ENCODE measurements at regions not wholly inside any gene's neighbourhood (a gene's known extent, or its start where the extent isn't known, plus 50 kb on each side); places are given as distances from the start of the nearest gene placed in this dataset.

- TF ChIP-seq TEAD3 (CRISPR knock-in tag; optimal IDR thresholded peaks at IDR 0.05; ENCODE audit: borderline replicate concordance) (peak; percentile 74), ZNF232 (CRISPR knock-in tag; IDR thresholded peaks at IDR 0.05; ENCODE audit: borderline replicate concordance) (peak; percentile 28; the same call in 1 of the 2 replicates), ZFP36 (IDR thresholded peaks at IDR 0.05; ENCODE audit: borderline replicate concordance, low read depth, low read length, partially characterized antibody) (no peak), TBX3 (IDR thresholded peaks at IDR 0.05; ENCODE audit: borderline replicate concordance) (no peak), FOXK1 (CRISPR knock-in tag; IDR thresholded peaks at IDR 0.05; ENCODE audit: borderline replicate concordance, low read depth) (no peak), KDM5A (IDR thresholded peaks at IDR 0.05; ENCODE audit: borderline replicate concordance, low read length) (no peak), TFAP4 (IDR thresholded peaks at IDR 0.05; ENCODE audit: borderline replicate concordance, low read depth) (no peak; the same call in 1 of the 2 replicates), MXI1 (IDR thresholded peaks at IDR 0.05; ENCODE audit: borderline replicate concordance, low read depth, low read length) (peak; percentile 35; the same call in 1 of the 3 replicates), DNMT1 (CRISPR knock-in tag; IDR thresholded peaks at IDR 0.05) (0 out of 2 replicates have a peak, but pooled peaks have one; percentile 13), PAF1 (CRISPR knock-in tag; IDR thresholded peaks at IDR 0.05) (no peak), SUZ12 (IDR thresholded peaks at IDR 0.05; ENCODE audit: low read depth, low read length) (no peak), PRMT3 (CRISPR knock-in tag; IDR thresholded peaks at IDR 0.05; ENCODE audit: borderline replicate concordance, low read depth) (no peak), ZNF784 (CRISPR knock-in tag; IDR thresholded peaks at IDR 0.05; ENCODE audit: borderline replicate concordance) (peak; percentile 71; the same call in 1 of the 2 replicates), AHDC1 (CRISPR knock-in tag; IDR thresholded peaks at IDR 0.05; ENCODE audit: borderline replicate concordance) (no peak; the same call in 1 of the 2 replicates), ZNF253 (CRISPR knock-in tag; IDR thresholded peaks at IDR 0.05; ENCODE audit: borderline replicate concordance) (no peak), ZNF580 (CRISPR knock-in tag; IDR thresholded peaks at IDR 0.05; ENCODE audit: borderline replicate concordance, low read depth) (peak; percentile 30; the same call in 1 of the 2 replicates), ZNF513 (CRISPR knock-in tag; conservative IDR thresholded peaks at IDR 0.05) (no peak), ZNF644 (CRISPR knock-in tag; IDR thresholded peaks at IDR 0.05; ENCODE audit: low read depth) (no peak), ZNF879 (CRISPR knock-in tag; IDR thresholded peaks at IDR 0.05) (0 out of 2 replicates have a peak, but pooled peaks have one; percentile 62), NR3C1 (CRISPR knock-in tag; IDR thresholded peaks at IDR 0.05) (no peak)
Observed at GRCh38 chr16:85209526-85210121, 97.4 kb upstream of the CIBAR2 start (continued).
